Skin of body (tissue), 1 donor: ENCODE measurements at regions not wholly inside any gene's neighbourhood (a gene's known extent, or its start where the extent isn't known, plus 50 kb on each side); places are given as distances from the start of the nearest gene placed in this dataset.

Experiments used
- DNase-seq: peaks from one replicate; lab custom pipeline; 2025; lab: John Stamatoyannopoulos, UW

GRCh38 chr1:58909914-58910681 lies 126.3 kb upstream of the JUN start:
- DNase-seq: no peak

GRCh38 chr1:58911841-58912499 lies 128.1 kb upstream of the JUN start:
- no peak for DNase-seq

- DNase-seq: no peak
Measured at GRCh38 chr1:58914925-58915324, 131.1 kb upstream of the JUN start.

- no peak for DNase-seq
Measured at GRCh38 chr1:58917436-58917835, 133.6 kb upstream of the JUN start.

GRCh38 chr1:58919226-58919958 lies 135.5 kb upstream of the JUN start:
- no peak for DNase-seq

GRCh38 chr1:58919959-58920321 lies 136.1 kb upstream of the JUN start:
- no peak for DNase-seq

- no peak for DNase-seq
Measured at GRCh38 chr1:58921342-58921741, 137.5 kb upstream of the JUN start.

- DNase-seq: no peak
Measured at GRCh38 chr1:58921751-58922150, 137.9 kb upstream of the JUN start.

GRCh38 chr1:58922302-58923089 lies 138.6 kb upstream of the JUN start:
- DNase-seq: no peak

- no peak for DNase-seq
Measured at GRCh38 chr1:58923090-58923470, 139.2 kb upstream of the JUN start.

- DNase-seq: no peak
Measured at GRCh38 chr1:58924016-58924565, 140.2 kb upstream of the JUN start.

GRCh38 chr1:58924821-58925220 lies 141.0 kb upstream of the JUN start:
- DNase-seq: no peak

- DNase-seq: no peak
Measured at GRCh38 chr1:58925247-58925646, 141.4 kb upstream of the JUN start.

GRCh38 chr1:58926152-58926551 lies 142.3 kb upstream of the JUN start:
- DNase-seq: no peak

- DNase-seq: no peak
Measured at GRCh38 chr1:58927041-58927721, 143.3 kb upstream of the JUN start.

GRCh38 chr1:58927722-58928085 lies 143.9 kb upstream of the JUN start:
- no peak for DNase-seq

- DNase-seq: no peak
Measured at GRCh38 chr1:58928514-58928913, 144.7 kb upstream of the JUN start.

- no peak for DNase-seq
Measured at GRCh38 chr1:58929671-58930325, 146.0 kb upstream of the JUN start.

- DNase-seq: no peak
Measured at GRCh38 chr1:58931024-58931423, 147.2 kb upstream of the JUN start.

GRCh38 chr1:58931756-58932155 lies 147.9 kb upstream of the JUN start:
- no peak for DNase-seq
